ENCODE measurements at regions not wholly inside any gene's neighbourhood (a gene's known extent, or its start where the extent isn't known, plus 50 kb on each side); places are given as distances from the start of the nearest gene placed in this dataset.

- no peak for DNase-seq (ENCODE audit: insufficient read length, low spot score)
- FAIRE-seq, result no peak
- no peak for TF ChIP-seq CTCF (IDR thresholded peaks at IDR 0.05; ENCODE audit: insufficient read depth, missing control alignments)
These were observed 283.8 kb downstream of the VRK1 start for GRCh38 chr14:97080991-97081390.

GRCh38 chr14:97095269-97095668 lies 298.1 kb downstream of the VRK1 start:
- no peak for TF ChIP-seq CTCF (IDR thresholded peaks at IDR 0.05; ENCODE audit: insufficient read depth, missing control alignments)

GRCh38 chr14:97097296-97097695 lies 300.1 kb downstream of the VRK1 start:
- DNase-seq (ENCODE audit: insufficient read length, low spot score) (no peak), FAIRE-seq (no peak)
- TF ChIP-seq CTCF (IDR thresholded peaks at IDR 0.05; ENCODE audit: insufficient read depth, missing control alignments), result no peak

More at GRCh38 chr14:97095269-97095668, 298.1 kb downstream of the VRK1 start:
- DNase-seq (ENCODE audit: insufficient read length, low spot score), result no peak
- FAIRE-seq, result no peak

- FAIRE-seq, result no peak
- no peak for TF ChIP-seq CTCF (IDR thresholded peaks at IDR 0.05; ENCODE audit: insufficient read depth, missing control alignments)
These were observed 303.1 kb downstream of the VRK1 start for GRCh38 chr14:97100306-97100705.

GRCh38 chr14:97101561-97101960 lies 304.4 kb downstream of the VRK1 start:
- DNase-seq (ENCODE audit: insufficient read length, low spot score), result no peak
- no peak for TF ChIP-seq CTCF (IDR thresholded peaks at IDR 0.05; ENCODE audit: insufficient read depth, missing control alignments)
- no peak for FAIRE-seq

More at GRCh38 chr14:97100306-97100705, 303.1 kb downstream of the VRK1 start:
- no peak for DNase-seq (ENCODE audit: insufficient read length, low spot score)

- no peak for TF ChIP-seq CTCF (IDR thresholded peaks at IDR 0.05; ENCODE audit: insufficient read depth, missing control alignments)
- DNase-seq (ENCODE audit: insufficient read length, low spot score) (no peak), FAIRE-seq (no peak)
These were observed 306.8 kb downstream of the VRK1 start for GRCh38 chr14:97104029-97104428.

- FAIRE-seq (no peak), DNase-seq (ENCODE audit: insufficient read length, low spot score) (no peak)
- no peak for TF ChIP-seq CTCF (IDR thresholded peaks at IDR 0.05; ENCODE audit: insufficient read depth, missing control alignments)
These were observed 309.0 kb downstream of the VRK1 start for GRCh38 chr14:97106166-97106565.
